ENCODE measurements at regions not wholly inside any gene's neighbourhood (a gene's known extent, or its start where the extent isn't known, plus 50 kb on each side); places are given as distances from the start of the nearest gene placed in this dataset.

- TF ChIP-seq KDM1A (IDR thresholded peaks at IDR 0.05; ENCODE audit: borderline replicate concordance, low read length) (no peak), TCF12 (IDR thresholded peaks at IDR 0.05; ENCODE audit: low read depth, low read length) (no peak)
Measured at GRCh38 chr22:27115816-27116256, 458.4 kb downstream of the MIAT start (continued).

All from H1 (cell line).